IMR-90 (cell line): ENCODE measurements at regions not wholly inside any gene's neighbourhood (a gene's known extent, or its start where the extent isn't known, plus 50 kb on each side); places are given as distances from the start of the nearest gene placed in this dataset.

ENCODE experiments used
- ATAC-seq: fragments of 200-7000 bp; cut with Tn5 transposase; 2 replicates; pipeline ENCODE4 v1.9.1; 2020; ENCODE audit warnings: low read depth, mild to moderate bottlenecking, moderate library complexity
- BruUV-seq: library from RNA; stranded (reverse); fragments of 400-500 nt; replicated peaks from 2 replicates; lab custom pipeline; 2021; lab: Mats Ljungman, UMichigan
- CTCF ChIA-PET: fragments of 300-600 bp; formaldehyde crosslinking; extraction: SDS; loops from one replicate; lab custom pipeline; 2021; ENCODE audit warnings: antibody characterized with exemption; lab: Yijun Ruan, JAX
- POLR2A ChIA-PET: fragments of 300-600 bp; sonication (Branson Sonifier 250); formaldehyde crosslinking; loops from one replicate; lab custom pipeline; 2022; ENCODE audit warnings: antibody characterized with exemption; ENCODE audit not compliant: unreplicated experiment; lab: Charles Lee
- DNase-seq: peaks from one replicate; pipeline ENCODE4 v3.0.0; 2013
- H2AFZ ChIP-seq: replicated peaks from 2 replicates; pipeline ENCODE3; 2013; ENCODE audit warnings: low read length, mild to moderate bottlenecking; ENCODE audit not compliant: poor library complexity
- H2AK5ac ChIP-seq: 2 replicates; pipeline ENCODE4 v1.6.1; 2013; ENCODE audit warnings: low read depth, low read length, inconsistent platforms
- H2AK9ac ChIP-seq: replicated peaks from 2 replicates; pipeline ENCODE3; 2013; ENCODE audit warnings: mild to moderate bottlenecking, low read depth, low read length, moderate library complexity; ENCODE audit not compliant: poor library complexity
- H2BK120ac ChIP-seq: 2 replicates; pipeline ENCODE4 v1.6.1; 2013; ENCODE audit warnings: low read depth, low read length, inconsistent platforms
- H2BK15ac ChIP-seq: 3 replicates; pipeline ENCODE4 v1.6.1; 2013; ENCODE audit warnings: low read depth, low read length, inconsistent platforms
- H2BK20ac ChIP-seq: 2 replicates; pipeline ENCODE4 v1.6.1; 2013; ENCODE audit warnings: low read depth, mild to moderate bottlenecking, inconsistent platforms, low read length, moderate library complexity
- H2BK5ac ChIP-seq: 2 replicates; pipeline ENCODE4 v1.6.1; 2013; ENCODE audit warnings: mild to moderate bottlenecking, low read depth, low read length, inconsistent platforms; ENCODE audit not compliant: poor library complexity, severe bottlenecking
- H3K14ac ChIP-seq: replicated peaks from 2 replicates; pipeline ENCODE4 v1.6.1; 2013; ENCODE audit warnings: low read depth, low read length, inconsistent platforms
- H3K18ac ChIP-seq: 2 replicates; pipeline ENCODE4 v1.6.1; 2013; ENCODE audit warnings: low read depth, low read length, control low read depth
- H3K23ac ChIP-seq: 2 replicates; pipeline ENCODE4 v1.6.1; 2013; ENCODE audit warnings: low read depth, low read length, inconsistent platforms
- H3K27ac ChIP-seq: 2 replicates; pipeline ENCODE4 v1.5.1; 2013; ENCODE audit warnings: mild to moderate bottlenecking, control low read depth, low read length; ENCODE audit not compliant: insufficient read depth
- H3K27me3 ChIP-seq: 2 replicates; pipeline ENCODE4 v1.6.1; 2013; ENCODE audit warnings: low read length; ENCODE audit not compliant: control insufficient read depth, insufficient read depth
- H3K36me3 ChIP-seq: 2 replicates; pipeline ENCODE4 v1.6.1; 2013; ENCODE audit warnings: low read length, mixed read lengths; ENCODE audit not compliant: control insufficient read depth, insufficient read depth
- H3K4ac ChIP-seq: 2 replicates; pipeline ENCODE4 v1.6.1; 2013; ENCODE audit warnings: low read depth, low read length, inconsistent platforms
- H3K4me1 ChIP-seq: 2 replicates; pipeline ENCODE4 v1.6.1; 2013; ENCODE audit warnings: low read length, mixed read lengths; ENCODE audit not compliant: control insufficient read depth, insufficient read depth
- H3K4me2 ChIP-seq: 2 replicates; pipeline ENCODE4 v1.6.1; 2013; ENCODE audit warnings: low read depth, mild to moderate bottlenecking, control low read depth, low read length, moderate library complexity
- H3K4me3 ChIP-seq: 2 replicates; pipeline ENCODE4 v1.5.1; 2013; ENCODE audit warnings: low read depth, mild to moderate bottlenecking, control low read depth, low read length, moderate library complexity; ENCODE audit not compliant: insufficient read depth
- H3K56ac ChIP-seq: 2 replicates; pipeline ENCODE4 v1.6.1; 2013; ENCODE audit warnings: low read length, inconsistent platforms; ENCODE audit not compliant: insufficient read depth; ENCODE audit errors: extremely low read depth
- H3K79me1 ChIP-seq, 2 experiments: 2 replicates each; pipeline ENCODE4 v1.6.1; 2013; ENCODE audit warnings: low read length in 2 of 2, inconsistent platforms in 1 of 2, low read depth in 1 of 2
- H3K9ac ChIP-seq: 2 replicates; pipeline ENCODE4 v1.6.1; 2013; ENCODE audit warnings: low read depth, low read length, control low read depth
- H3K9me1 ChIP-seq: 2 replicates; pipeline ENCODE4 v1.6.1; 2013; ENCODE audit warnings: low read length, inconsistent platforms; ENCODE audit not compliant: insufficient read depth
- H3K9me3 ChIP-seq: 2 replicates; pipeline ENCODE4 v1.6.1; 2013; ENCODE audit warnings: low read length; ENCODE audit not compliant: control insufficient read depth, insufficient read depth
- H4K20me1 ChIP-seq: 2 replicates; pipeline ENCODE4 v1.6.1; 2013; ENCODE audit warnings: low read length, inconsistent platforms; ENCODE audit not compliant: insufficient read depth
- H4K5ac ChIP-seq: 2 replicates; pipeline ENCODE4 v1.6.1; 2013; ENCODE audit warnings: mild to moderate bottlenecking, low read depth, low read length, control low read depth
- H4K8ac ChIP-seq, 2 experiments: 2 replicates each; pipeline ENCODE4 v1.6.1; 2013; ENCODE audit warnings: low read depth in 2 of 2, low read length in 2 of 2, control low read depth in 1 of 2, inconsistent platforms in 1 of 2
- H4K91ac ChIP-seq: 2 replicates; pipeline ENCODE4 v1.6.1; 2013; ENCODE audit warnings: low read depth, low read length, inconsistent platforms; ENCODE audit not compliant: insufficient read depth
- BHLHE40 ChIP-seq: fragments of 150-350 bp; IDR thresholded peaks from 2 replicates; pipeline ENCODE4 v1.6.1; 2016; ENCODE audit warnings: mild to moderate bottlenecking, low read depth, low read length
- POLR2A ChIP-seq: IDR thresholded peaks from 2 replicates; pipeline ENCODE4 v1.6.1; 2012; ENCODE audit warnings: mild to moderate bottlenecking, low read depth, low read length
- WGBS, 2 experiments: methylation state at CpG; one replicate each; pipeline versions ENCODE4 v1.1.5 to v1.1.7; 2013; ENCODE audit warnings: missing lambda C conversion rate in 2 of 2; ENCODE audit not compliant: insufficient read length in 1 of 2; ENCODE audit errors: extremely low coverage in 2 of 2; 5-methylcytosine and 5-hydroxymethylcytosine counted together
- dilution Hi-C: fragments of 300-500 bp; cut with HindIII; formaldehyde crosslinking; loops from one replicate; pipeline ENCODE4 v1.14.3; 2018; ENCODE audit warnings: low sequenced_read_pairs; ENCODE audit not compliant: unreplicated experiment
- in situ Hi-C: fragments of 300-500 bp; cut with MboI; formaldehyde crosslinking; loops from 3 replicates; pipeline ENCODE4 v1.14.3; 2019; ENCODE audit warnings: low sequenced_read_pairs, inconsistent platforms, mixed read lengths
- intact Hi-C: fragments of 100-400 bp; cut with micrococcal nuclease; formaldehyde crosslinking; loops from 2 replicates; pipeline ENCODE4 v1.10.0; 2022
- TF ChIP-seq, protein P1 (sequence below): fragments of 150-350 bp; IDR thresholded peaks from 2 replicates; pipeline ENCODE4 v1.6.1; 2017; ENCODE audit warnings: mild to moderate bottlenecking, antibody characterized with exemption, low read length, low read depth

DNA sequence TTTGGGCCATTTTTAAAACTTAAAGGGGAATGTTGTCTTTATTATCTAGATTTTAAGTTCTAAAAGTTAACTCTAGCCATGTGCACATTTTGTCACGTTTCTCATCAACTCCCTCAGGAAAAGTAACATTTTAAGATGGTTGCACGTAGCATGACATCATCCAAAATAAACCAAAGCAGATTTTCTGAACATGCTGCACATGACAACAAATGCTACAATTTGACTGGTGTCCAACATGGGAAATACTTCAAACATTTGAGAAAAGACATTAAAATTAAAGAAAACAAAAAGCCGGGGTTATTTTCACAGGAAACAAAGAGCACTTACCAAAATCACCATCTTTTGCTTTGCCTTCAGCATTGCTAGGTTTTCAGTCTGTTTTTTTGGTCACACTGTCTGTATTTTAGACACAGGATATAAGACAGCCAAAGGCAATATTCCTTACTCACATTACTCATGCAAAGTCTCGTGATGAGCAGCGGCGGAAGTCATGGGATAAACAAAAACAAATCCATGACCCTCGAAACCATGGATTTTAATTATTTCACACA is 51.3 kb upstream of the RND3 start:
- TF ChIP-seq, protein P1, sequence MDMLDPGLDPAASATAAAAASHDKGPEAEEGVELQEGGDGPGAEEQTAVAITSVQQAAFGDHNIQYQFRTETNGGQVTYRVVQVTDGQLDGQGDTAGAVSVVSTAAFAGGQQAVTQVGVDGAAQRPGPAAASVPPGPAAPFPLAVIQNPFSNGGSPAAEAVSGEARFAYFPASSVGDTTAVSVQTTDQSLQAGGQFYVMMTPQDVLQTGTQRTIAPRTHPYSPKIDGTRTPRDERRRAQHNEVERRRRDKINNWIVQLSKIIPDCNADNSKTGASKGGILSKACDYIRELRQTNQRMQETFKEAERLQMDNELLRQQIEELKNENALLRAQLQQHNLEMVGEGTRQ: peak; percentile 7; the same call in 1 of the 2 replicates
- TF ChIP-seq BHLHE40: peak; percentile 97
- TF ChIP-seq POLR2A: no peak
- ATAC-seq: peak; percentile 54; the same call in 1 of the 2 replicates
- Histone ChIP-seq H3K79me1 (no peaks in the 10 kb centered on the region), H3K56ac (no peak overlapping the region), H4K5ac (peak overlapping the region; percentile 49; the same call in 1 of the 2 replicates), H4K91ac (peak overlapping the region; percentile 43; the same call in 1 of the 2 replicates), H3K27me3 (no peaks in the 10 kb centered on the region), H3K4me2 (peak overlapping the region; percentile 14; the same call in 1 of the 2 replicates), H3K23ac (no peak overlapping the region), H3K4ac (peak overlapping the region; percentile 34; the same call in 1 of the 2 replicates), H2BK15ac (no peak overlapping the region; the same call in 2 of the 3 replicates), H2AK9ac (no peak overlapping the region), H3K9ac (no peak overlapping the region; the same call in 1 of the 2 replicates), H3K36me3 (no peaks in the 10 kb centered on the region), H4K20me1 (no peaks in the 10 kb centered on the region), H4K8ac (peak overlapping the region; percentile 7 to 32; a peak in 1 of 4 replicates), H3K27ac (no peak overlapping the region), H2BK5ac (peak overlapping the region; percentile 69), H3K9me1 (no peaks in the 10 kb centered on the region), H2AK5ac (no peak overlapping the region), H2AFZ (no peak overlapping the region), H2BK20ac (peak overlapping the region; percentile 66), H2BK120ac (peak overlapping the region; percentile 64), H3K18ac (peak overlapping the region; percentile 79; the same call in 1 of the 2 replicates), H3K4me1 (peaks cover 3% of the 10 kb centered on the region; the same call in 1 of the 2 replicates), H3K4me3 (no peak overlapping the region), H3K14ac (peak overlapping the region; percentile 24), H3K9me3 (peaks cover 1% of the 10 kb centered on the region; the same call in 1 of the 2 replicates)
- WGBS, 2 experiments: 37% methylated on average over 2 of the region's 7 CpGs; no CpG with 5 or more reads in 1 of the 2 experiments
- intact Hi-C loops: no loop called here
- peak; percentile 60 for DNase-seq
- no TSS peak for BruUV-seq
- in situ Hi-C loops: no loop called here
- ChIA-PET POLR2A (no interaction called here), CTCF (no interaction called here)
- dilution Hi-C loops: no loop called here
